ENCODE measurements at regions not wholly inside any gene's neighbourhood (a gene's known extent, or its start where the extent isn't known, plus 50 kb on each side); places are given as distances from the start of the nearest gene placed in this dataset.

- Histone ChIP-seq H3K4me1 (peaks cover 0 to 17% (median 0%) of the 10 kb centered on the region in 3 donors), H3K9me3 (no peaks in the 10 kb centered on the region), H3K4me3 (no peak overlapping the region), H3K27me3 (peaks cover 67% of the 10 kb centered on the region), H3K36me3 (no peaks in the 10 kb centered on the region), H3K27ac (no peak overlapping the region)
- TF ChIP-seq EP300 (IDR thresholded peaks at IDR 0.05) (no peak), POLR2AphosphoS5 (IDR thresholded peaks at IDR 0.05) (no peak), CTCF (IDR thresholded peaks at IDR 0.05) (no peak), POLR2A (IDR thresholded peaks at IDR 0.05) (no peak)
- 8 to 14% methylated on average over 8 to 13 of the region's 22 CpGs for WGBS, 2 donors (ENCODE audit: low coverage in 1 of 2)
- ATAC-seq, result no peak
Measured at GRCh38 chr20:63099456-63100173, 92.9 kb upstream of the BHLHE23 start.

GRCh38 chr20:63098195-63098810, 91.5 kb upstream of the BHLHE23 start:
- H3K27me3 ChIP-seq, result peaks cover 72% of the 10 kb centered on the region
- no peak overlapping the region for H3K27ac ChIP-seq
- no peaks in the 10 kb centered on the region for H3K9me3 ChIP-seq
- no peaks in the 10 kb centered on the region for H3K36me3 ChIP-seq
- no peak for ATAC-seq
- WGBS, 2 donors (ENCODE audit: low coverage in 1 of 2), result 75% methylated on average over 2 of the region's 6 CpGs; no CpG with 5 or more reads in 1 of the 2 donors
- no peak for TF ChIP-seq POLR2A (IDR thresholded peaks at IDR 0.05)
- TF ChIP-seq CTCF (IDR thresholded peaks at IDR 0.05), result no peak
- TF ChIP-seq EP300 (IDR thresholded peaks at IDR 0.05), result no peak
- no peak for TF ChIP-seq POLR2AphosphoS5 (IDR thresholded peaks at IDR 0.05)
- H3K4me3 ChIP-seq, result no peak overlapping the region
- peaks cover 0 to 16% (median 0%) of the 10 kb centered on the region in 3 donors for H3K4me1 ChIP-seq

DNA sequence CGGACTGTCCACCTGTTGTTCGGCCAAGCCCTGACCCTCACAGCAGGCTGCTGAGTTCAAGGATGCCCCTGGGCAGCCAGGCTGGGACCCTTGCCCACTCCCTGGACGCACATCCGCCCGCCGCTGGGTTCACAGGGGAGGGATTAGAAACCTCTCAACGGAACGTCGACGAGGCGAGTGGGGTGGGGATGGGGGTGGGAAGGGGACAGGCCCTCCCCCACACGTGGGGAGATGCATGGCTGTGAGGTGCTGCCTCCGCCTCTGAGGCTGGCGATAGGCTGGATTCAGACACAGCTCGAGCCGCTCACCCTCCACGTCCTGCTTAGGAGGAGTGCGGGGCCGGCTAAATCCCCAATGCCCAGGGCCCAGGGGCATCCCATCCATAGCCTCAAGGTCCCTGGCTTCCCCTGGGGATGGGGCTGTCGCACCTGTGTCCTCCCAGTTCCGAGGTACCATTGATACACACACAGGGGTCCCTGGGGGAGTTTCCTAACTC, 90.6 kb upstream of the BHLHE23 start:
- no peaks in the 10 kb centered on the region for H3K36me3 ChIP-seq
- no peak overlapping the region for H3K4me3 ChIP-seq
- H3K27me3 ChIP-seq, result peaks cover 80% of the 10 kb centered on the region
- H3K27ac ChIP-seq, result no peak overlapping the region
- TF ChIP-seq CTCF (IDR thresholded peaks at IDR 0.05), result no peak
- TF ChIP-seq POLR2A (IDR thresholded peaks at IDR 0.05), result no peak
- TF ChIP-seq EP300 (IDR thresholded peaks at IDR 0.05), result no peak
- TF ChIP-seq POLR2AphosphoS5 (IDR thresholded peaks at IDR 0.05), result no peak
- ATAC-seq, result no peak
- H3K9me3 ChIP-seq, result no peaks in the 10 kb centered on the region
- H3K4me1 ChIP-seq, result peaks cover 0 to 8% (median 0%) of the 10 kb centered on the region in 3 donors
- 60% methylated on average over 1 of the region's 21 CpGs; no CpG with 5 or more reads in 1 of the 2 donors for WGBS, 2 donors (ENCODE audit: low coverage in 1 of 2)

- whole genome bisulfite sequencing, 2 donors (ENCODE audit: low coverage in 1 of 2), result 40% methylated on average over 1 of the region's 13 CpGs; no CpG with 5 or more reads in 1 of the 2 donors
- Histone ChIP-seq H3K36me3 (no peaks in the 10 kb centered on the region), H3K4me1 (peaks cover 0 to 2% (median 0%) of the 10 kb centered on the region in 3 donors), H3K4me3 (no peak overlapping the region), H3K27me3 (peaks cover 86% of the 10 kb centered on the region), H3K27ac (no peak overlapping the region), H3K9me3 (no peaks in the 10 kb centered on the region)
- TF ChIP-seq CTCF (IDR thresholded peaks at IDR 0.05) (no peak), POLR2A (IDR thresholded peaks at IDR 0.05) (no peak), EP300 (IDR thresholded peaks at IDR 0.05) (no peak), POLR2AphosphoS5 (IDR thresholded peaks at IDR 0.05) (no peak)
- ATAC-seq, result no peak
Measured at GRCh38 chr20:63096681-63097335, 90.0 kb upstream of the BHLHE23 start.
